ENCODE measurements at regions not wholly inside any gene's neighbourhood (a gene's known extent, or its start where the extent isn't known, plus 50 kb on each side); places are given as distances from the start of the nearest gene placed in this dataset.

GRCh38 chr1:68994096-68994495 is 497.2 kb upstream of the DEPDC1 start:
- H3K27ac ChIP-seq: no peak overlapping the region
- no peaks in the 10 kb centered on the region for H3K4me1 ChIP-seq
- intact Hi-C loops (cut with DNase I): no loop called here
- no peaks in the 10 kb centered on the region for H3K27me3 ChIP-seq
- WGBS, 2 donors: 57 to 60% methylated on average over 4 of the region's 4 CpGs
- no peak overlapping the region for H3K4me3 ChIP-seq
- ATAC-seq (no peak), DNase-seq (no peak)
- TF ChIP-seq, protein P1, sequence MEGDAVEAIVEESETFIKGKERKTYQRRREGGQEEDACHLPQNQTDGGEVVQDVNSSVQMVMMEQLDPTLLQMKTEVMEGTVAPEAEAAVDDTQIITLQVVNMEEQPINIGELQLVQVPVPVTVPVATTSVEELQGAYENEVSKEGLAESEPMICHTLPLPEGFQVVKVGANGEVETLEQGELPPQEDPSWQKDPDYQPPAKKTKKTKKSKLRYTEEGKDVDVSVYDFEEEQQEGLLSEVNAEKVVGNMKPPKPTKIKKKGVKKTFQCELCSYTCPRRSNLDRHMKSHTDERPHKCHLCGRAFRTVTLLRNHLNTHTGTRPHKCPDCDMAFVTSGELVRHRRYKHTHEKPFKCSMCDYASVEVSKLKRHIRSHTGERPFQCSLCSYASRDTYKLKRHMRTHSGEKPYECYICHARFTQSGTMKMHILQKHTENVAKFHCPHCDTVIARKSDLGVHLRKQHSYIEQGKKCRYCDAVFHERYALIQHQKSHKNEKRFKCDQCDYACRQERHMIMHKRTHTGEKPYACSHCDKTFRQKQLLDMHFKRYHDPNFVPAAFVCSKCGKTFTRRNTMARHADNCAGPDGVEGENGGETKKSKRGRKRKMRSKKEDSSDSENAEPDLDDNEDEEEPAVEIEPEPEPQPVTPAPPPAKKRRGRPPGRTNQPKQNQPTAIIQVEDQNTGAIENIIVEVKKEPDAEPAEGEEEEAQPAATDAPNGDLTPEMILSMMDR (IDR thresholded peaks at IDR 0.05): no peak
- no peaks in the 10 kb centered on the region for H3K36me3 ChIP-seq
- peaks cover 0 to 22% (median 0%) of the 10 kb centered on the region in 11 donors for H3K9me3 ChIP-seq

- DNase-seq (no peak), ATAC-seq (no peak)
- Histone ChIP-seq H3K36me3 (no peaks in the 10 kb centered on the region), H3K27me3 (no peaks in the 10 kb centered on the region), H3K9me3 (peaks cover 0 to 21% (median 3%) of the 10 kb centered on the region in 11 donors), H3K27ac (no peak overlapping the region), H3K4me3 (no peak overlapping the region), H3K4me1 (no peaks in the 10 kb centered on the region)
- intact Hi-C loops (cut with DNase I): no loop called here
- TF ChIP-seq, protein P1 (IDR thresholded peaks at IDR 0.05): no peak
These were observed 519.6 kb upstream of the DEPDC1 start for GRCh38 chr1:69016468-69016867.

GRCh38 chr1:69029649-69030048 is 532.8 kb upstream of the DEPDC1 start:
- DNase-seq: no peak
- Histone ChIP-seq H3K9me3 (peaks cover 0 to 38% (median 15%) of the 10 kb centered on the region in 11 donors), H3K27ac (no peak overlapping the region), H3K36me3 (no peaks in the 10 kb centered on the region), H3K4me3 (no peak overlapping the region), H3K4me1 (no peaks in the 10 kb centered on the region), H3K27me3 (no peaks in the 10 kb centered on the region)
- intact Hi-C loops (cut with DNase I): no loop called here
- TF ChIP-seq, protein P1 (IDR thresholded peaks at IDR 0.05): no peak
- 78 to 80% methylated on average over 3 of the region's 3 CpGs for WGBS, 2 donors
- ATAC-seq: no peak

GRCh38 chr1:69038379-69038778 is 529.3 kb upstream of the LRRC7 start:
- TF ChIP-seq, protein P1 (IDR thresholded peaks at IDR 0.05): no peak
- Histone ChIP-seq H3K4me3 (no peak overlapping the region), H3K9me3 (peaks cover 0 to 71% (median 15%) of the 10 kb centered on the region in 11 donors), H3K36me3 (no peaks in the 10 kb centered on the region), H3K27me3 (no peaks in the 10 kb centered on the region), H3K4me1 (no peaks in the 10 kb centered on the region), H3K27ac (no peak overlapping the region)
- ATAC-seq (no peak), DNase-seq (no peak)
- intact Hi-C loops (cut with DNase I): no loop called here

- Histone ChIP-seq H3K27ac (no peak overlapping the region), H3K9me3 (peaks cover 0 to 26% (median 5%) of the 10 kb centered on the region in 11 donors), H3K4me1 (no peaks in the 10 kb centered on the region), H3K27me3 (no peaks in the 10 kb centered on the region), H3K4me3 (no peak overlapping the region), H3K36me3 (no peaks in the 10 kb centered on the region)
- TF ChIP-seq, protein P1 (IDR thresholded peaks at IDR 0.05): no peak
- 93 to 97% methylated on average over 1 of the region's 1 CpG for WGBS, 2 donors
- ATAC-seq (no peak), DNase-seq (no peak)
- intact Hi-C loops (cut with DNase I): no loop called here
These were observed 522.1 kb upstream of the LRRC7 start for GRCh38 chr1:69045572-69045971.

Data from heart right ventricle (tissue), 16 donors.